Frontal cortex (tissue), 3 donors: ENCODE measurements at regions not wholly inside any gene's neighbourhood (a gene's known extent, or its start where the extent isn't known, plus 50 kb on each side); places are given as distances from the start of the nearest gene placed in this dataset.

Experiments used
- DNase-seq, 2 donors: peaks; one replicate each; pipeline ENCODE4 v3.0.0; 2012; ENCODE audit warnings: low spot score in 2 of 2
- FAIRE-seq: peaks from 2 replicates; lab custom pipeline; 2012; peaks lifted over from hg19 to GRCh38; lab: Jason Lieb, UNC
- donor health status: control.
- donor health status: control.
- donor health status: control.

DNA sequence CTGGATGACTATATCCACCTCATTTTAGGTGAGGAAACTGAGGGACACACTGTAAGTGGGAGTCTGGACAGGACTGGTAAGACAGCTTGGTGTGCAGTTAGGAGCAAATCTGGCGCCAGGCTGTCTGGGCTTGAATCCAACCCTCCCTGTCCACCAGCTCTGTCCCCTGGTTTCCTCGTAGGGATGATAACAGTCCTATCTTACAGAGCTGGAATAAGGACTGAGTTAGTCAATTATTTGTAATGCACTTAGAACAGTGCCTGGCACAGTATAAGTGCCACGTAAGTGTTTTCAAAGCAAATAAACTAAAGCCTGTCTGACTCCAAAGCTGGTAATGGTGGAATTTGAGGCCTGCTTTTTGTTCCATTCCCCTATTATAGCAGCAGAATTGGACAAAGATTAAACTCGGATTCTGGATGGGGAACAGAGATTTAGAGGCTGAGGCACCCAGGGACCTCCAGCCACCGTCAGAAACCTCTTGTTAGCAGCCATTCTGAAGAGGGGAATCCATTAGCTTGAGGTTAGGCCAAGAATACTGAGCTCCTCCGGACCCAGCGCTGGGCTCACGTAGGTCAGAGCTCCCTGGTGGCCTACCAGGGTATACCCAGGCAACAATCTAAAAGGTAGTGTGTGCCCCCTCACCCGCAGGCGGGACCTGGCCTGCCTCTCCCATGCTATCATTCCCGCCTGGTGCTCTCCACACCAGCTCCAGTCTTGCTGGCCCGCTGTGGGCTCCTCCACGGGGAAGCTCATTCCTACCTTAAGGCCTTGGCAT, 102.1 kb downstream of the UCHL1 start:
- DNase-seq (no peak), FAIRE-seq (no peak)

DNA sequence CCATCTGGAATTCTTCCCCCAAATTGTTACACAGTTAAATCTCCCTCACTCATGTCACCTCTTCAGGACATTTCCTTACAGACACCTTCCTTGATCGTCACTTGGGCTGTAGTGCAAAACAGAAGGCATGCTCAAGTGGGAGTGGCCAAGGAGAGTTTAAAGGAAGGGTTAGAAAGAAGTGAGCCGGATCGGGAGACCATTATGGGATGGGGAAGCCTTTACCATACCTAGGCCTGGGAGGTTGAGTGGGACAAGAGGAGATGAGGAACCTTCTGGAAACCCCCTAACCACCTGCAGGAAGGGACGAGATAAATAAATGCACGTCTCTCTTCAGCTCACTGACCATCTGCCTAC, 102.7 kb downstream of the UCHL1 start:
- no peak for DNase-seq
- no peak for FAIRE-seq

DNA sequence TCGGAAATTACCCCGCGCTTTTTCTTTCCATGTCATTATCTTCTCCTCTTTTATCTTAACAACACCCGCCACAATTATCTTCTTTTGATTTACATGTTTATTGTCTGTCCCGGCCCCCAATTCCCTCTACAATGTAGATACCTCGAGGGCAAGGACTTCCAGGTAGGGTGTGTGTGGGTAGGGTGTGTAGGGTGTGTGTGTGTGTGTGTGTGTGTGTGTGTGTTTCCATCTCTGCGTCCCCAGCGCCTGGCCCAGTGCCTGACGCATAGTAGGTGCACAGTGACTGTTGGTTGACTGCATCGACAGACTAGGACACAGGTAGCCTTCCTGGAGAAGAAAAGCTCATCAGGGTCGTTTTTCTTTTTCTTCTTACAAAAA, 103.1 kb downstream of the UCHL1 start:
- FAIRE-seq = no peak
- DNase-seq = no peak

DNA sequence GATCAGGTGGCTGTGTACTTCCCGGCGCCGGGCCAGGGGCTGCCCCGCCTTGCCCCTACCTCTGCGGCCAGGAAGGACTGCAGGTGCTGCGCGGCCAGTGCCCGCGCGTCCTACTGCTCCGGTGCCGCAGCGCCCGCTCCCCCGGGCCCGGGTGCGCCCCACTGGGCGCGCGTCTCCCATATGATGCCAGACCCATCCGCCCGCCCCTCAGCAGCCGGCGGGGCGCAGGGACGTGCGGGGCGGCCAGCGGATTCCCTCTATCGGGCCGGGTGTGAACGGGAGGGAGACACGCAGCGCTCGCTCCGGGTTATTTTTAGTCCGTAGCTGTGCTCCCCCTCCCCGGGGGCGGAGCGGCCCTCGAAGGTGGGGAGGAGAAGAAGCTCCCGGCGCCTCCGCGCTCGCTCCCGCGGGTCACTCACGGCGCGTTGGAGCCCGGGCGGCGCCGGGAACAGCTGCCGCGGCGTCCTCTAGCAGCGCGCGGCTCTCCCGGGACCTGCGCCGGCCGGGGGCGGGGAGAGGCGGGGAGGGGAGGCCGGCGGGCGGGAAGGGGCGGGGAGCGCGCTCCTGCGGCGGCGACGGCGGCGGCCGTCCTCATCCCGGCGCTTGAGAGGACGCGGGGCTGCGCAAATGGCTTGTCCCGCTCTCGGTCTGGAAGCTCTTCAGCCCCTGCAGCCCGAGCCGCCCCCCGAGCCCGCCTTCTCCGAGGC, 103.6 kb downstream of the UCHL1 start:
- no peak for FAIRE-seq
- peak; percentile 78 to 85 for DNase-seq

DNA sequence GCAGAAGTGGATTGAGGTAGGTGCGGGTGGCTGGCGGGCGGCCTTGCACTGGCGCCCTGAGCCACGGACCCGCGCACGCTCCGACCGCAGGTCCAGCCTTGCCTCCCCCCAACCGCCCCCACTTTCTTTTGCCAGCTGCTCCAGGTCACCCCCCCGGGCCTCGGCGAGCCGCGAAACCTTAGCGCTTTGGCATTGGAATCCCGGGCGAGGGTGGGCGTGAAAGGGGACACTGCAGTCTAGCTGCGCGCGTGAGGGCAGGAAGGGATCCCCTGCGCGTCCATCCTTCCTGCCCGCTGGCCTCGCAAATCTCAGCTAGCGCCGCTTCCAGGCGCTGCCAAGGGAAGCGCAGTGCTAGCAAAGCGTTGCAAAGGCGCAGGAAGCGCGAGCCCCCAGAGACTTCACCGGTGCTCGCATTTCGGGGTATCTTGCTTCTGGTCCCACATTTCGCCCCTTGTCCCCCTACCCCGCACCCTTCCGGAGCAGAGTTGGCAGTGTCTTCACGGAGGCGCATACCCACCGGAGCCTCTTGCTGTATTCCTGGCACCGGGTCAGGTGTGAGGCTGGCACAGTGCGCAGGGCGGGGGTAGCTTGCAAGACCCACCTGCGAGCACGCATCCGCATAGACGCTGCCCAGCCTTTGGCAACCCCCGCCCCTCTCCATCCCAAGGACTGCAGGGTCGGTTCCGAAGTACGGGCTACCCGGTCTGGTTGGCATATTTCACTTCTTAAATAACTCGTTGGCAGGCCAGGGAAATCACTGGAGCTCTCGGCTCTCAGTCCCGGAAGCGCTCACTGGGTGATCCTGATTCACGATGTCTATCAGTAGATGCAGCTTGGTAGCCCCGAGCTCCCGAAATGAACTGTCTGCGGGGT, 104.4 kb downstream of the UCHL1 start:
- DNase-seq (peak in 1 of 2 donors; percentile 46), FAIRE-seq (no peak)

DNA sequence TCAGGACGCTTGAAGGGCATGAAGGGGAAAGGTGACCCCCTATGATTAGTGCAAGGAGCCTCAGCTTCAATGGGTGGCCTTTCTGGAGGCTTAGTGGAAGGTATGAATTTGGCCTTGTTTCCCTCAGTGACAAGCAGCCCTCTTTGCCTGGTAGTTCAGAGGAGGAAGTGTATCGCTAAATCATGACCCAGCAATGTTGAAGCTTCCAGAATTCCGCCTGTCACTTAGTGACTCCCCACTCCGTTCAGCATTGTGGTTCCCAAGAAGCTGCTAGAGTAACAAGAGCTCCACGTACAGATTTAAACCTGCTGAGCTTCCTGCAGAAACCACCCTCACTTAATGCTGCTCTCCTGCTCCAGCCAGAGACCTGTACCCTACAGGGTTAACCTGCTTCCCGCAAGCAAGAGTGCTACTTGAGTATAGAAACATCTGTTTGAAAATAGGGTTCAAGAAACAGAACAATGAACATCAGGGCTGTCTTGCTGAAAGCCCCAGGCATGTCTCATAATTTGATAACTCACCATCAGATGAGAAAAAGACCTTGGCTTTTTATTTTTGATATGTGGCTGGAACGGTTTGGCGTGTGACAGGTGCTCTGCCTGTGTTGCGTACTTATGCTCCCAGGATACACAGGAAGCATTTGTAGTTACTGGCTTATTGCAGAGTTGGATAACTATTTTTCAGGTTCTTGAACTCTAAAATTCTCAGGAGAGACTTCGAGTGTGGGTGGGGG, 105.2 kb downstream of the UCHL1 start:
- peak in 1 of 2 donors; percentile 34 for DNase-seq
- FAIRE-seq = no peak

DNA sequence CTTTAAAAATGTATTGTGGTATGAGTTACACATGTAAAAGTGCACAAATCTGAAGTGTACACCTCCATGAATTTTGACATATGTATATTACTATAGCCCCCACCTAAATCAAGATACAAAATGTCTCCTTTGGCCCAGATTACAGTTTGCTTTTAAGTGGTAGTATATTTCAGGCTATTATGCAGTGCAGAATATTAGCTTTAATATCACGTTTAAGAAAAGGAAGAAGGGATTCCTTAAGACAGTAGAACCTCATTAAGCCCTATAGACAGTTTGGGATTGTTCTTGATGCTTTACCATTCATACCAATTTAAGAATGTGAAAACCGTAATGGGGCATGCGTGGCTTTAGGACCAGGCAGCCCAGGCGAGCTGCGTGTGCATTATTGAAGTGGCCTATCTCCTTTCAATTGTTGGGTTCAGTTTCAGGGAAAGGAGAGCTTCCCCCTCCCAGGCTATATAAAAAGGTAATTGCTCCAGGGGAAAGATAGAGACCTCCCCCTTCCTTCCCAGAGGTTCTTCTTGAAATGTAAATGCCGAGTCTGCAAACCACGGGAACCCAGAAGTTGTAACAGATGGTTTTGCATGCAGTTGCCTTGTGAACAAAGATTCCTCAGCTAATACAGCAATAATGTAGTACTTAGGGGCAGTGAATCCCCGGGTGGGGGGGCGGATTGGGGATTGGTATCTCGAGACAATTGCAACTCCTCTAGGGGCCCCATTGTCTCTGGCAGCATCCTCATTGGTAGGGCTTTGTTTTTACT, 106.1 kb downstream of the UCHL1 start:
- no peak for FAIRE-seq
- peak in 1 of 2 donors; percentile 38 for DNase-seq

DNA sequence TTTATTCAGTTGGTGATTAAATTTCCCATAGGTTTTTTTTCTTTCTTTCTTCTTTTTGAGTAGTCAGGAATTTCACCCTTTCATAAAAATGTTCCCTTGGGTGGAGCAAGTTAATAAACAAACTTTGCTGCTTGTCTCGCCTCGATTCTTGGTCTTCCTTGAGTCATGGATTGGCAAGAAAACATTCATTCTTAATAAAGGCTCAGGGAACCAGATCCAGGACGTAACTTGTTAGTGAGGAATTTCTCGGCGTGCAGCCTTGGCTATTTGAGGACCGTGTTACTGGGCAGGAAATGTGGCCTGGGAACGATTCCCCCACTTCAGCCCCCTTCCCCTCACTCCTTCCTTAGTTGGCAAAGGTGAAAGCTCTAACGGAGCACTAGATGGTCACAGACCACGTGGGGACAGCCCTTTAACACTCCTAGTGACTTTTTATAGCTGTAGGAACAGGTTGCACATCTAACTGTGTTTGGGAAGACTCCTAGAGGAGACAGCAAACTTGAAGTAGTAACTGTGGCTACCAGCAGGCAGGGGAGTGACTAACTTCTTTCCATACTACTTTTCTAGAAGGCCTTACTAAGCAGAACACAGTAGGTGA, 106.8 kb downstream of the UCHL1 start:
- DNase-seq (peak in 1 of 2 donors; percentile 35), FAIRE-seq (no peak)

DNA sequence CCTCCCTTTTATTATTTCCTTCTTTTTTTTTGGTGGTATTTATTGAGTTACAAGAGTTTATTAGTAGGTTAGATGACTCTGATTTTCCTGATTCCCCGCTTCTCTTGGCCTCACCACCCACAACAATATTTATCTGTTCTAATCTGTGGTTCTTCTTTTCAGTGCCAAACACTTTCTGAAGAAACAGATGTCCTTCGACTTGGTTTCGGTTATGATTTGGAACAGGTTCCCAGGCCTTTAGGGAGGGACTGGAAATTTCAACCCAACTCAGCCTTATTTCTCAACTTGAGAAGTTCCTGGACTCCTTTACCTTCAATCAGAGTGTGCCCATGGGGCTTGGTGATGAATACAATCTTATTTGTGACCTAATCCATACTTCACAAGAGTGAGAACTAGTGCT, 108.1 kb downstream of the UCHL1 start:
- no peak for FAIRE-seq
- DNase-seq = no peak

DNA sequence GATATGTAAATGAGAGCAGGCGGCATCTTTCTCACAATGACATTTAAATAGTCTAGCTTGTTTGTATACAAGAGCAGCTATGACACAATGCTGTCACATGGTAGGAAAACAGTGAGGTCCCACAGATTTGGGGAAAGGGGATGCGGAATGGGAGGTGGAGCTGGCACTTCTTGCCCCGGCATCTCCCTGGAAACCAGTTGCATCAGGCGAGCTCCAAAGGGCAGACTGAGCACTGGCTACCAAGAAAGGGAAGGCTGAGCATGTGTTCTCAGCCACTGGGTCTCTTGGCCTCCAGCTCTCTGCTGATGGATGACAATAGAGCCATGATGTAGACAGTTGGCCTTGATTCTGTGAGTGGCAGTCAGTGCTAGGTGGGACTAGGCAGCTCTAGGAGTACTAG, 109.0 kb downstream of the UCHL1 start:
- DNase-seq = peak; percentile 43 to 49
- peak; percentile 92 for FAIRE-seq

DNA sequence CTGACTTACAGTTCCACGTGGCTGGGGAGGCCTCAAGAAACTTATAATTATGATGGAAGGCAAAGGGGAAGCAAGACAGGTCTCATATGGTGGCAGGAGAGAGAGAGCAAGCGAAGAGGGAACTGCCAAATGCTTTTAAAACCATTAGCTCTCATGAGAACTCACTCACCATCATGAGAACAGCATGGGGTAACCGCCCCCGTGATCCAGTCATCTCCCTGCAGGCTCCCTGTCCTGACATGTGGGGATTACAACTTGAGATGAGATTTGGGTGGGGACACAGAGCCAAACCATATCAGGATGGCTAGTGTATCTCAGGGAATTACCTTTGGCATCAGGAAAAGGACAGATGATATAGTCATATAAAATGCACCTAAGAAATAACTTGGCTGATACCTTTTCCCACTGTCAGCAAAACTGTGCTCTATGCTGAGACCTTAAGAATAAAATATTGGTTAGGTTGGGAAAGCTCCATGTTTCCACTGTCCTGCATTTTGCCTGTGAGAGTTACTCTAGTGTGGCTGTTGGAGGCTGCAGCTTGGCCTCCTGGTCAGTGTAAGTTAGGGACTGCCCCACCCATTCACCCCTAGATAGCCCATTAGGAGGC, 110.3 kb downstream of the UCHL1 start:
- DNase-seq (no peak), FAIRE-seq (no peak)

DNA sequence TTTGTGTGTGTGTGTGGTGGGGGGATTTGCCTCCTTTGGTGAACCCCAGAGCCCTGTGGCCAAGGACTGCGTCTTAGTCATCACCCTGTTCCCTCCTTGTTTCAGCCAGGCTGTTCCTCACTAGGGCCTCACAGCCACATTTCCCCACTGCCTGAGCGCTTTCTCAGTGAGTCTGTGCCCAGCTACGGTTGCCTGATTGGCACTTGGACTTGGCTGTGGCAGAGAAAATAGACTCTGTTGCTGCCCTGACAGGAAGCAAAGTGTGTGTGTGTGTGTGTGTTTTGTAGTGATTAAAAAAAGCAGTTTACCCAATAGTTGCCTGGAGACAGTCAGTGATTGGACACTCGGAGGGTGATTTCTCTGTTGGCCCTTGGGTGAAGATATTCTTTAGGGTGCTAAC, 113.0 kb downstream of the UCHL1 start:
- DNase-seq (no peak), FAIRE-seq (no peak)

DNA sequence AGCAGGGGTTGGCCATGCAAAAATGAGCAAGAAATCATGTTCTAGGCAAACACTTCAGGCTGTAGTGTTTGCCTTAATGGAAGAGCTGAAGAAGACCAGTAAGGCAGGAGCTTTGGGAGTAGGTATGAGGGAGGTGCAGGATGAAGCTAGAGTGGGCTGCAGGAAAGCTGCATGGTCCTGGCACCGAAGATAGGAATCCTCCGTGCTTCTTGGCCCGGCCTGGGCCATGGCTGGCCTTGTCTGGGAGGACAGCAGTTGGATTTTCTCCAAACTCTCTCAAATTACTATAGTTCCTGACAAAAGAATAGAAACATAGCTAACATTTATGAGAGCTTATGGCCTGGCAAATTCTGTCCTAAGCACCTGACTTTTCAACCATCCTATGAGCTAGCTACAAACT, 116.5 kb downstream of the UCHL1 start:
- no peak for FAIRE-seq

DNA sequence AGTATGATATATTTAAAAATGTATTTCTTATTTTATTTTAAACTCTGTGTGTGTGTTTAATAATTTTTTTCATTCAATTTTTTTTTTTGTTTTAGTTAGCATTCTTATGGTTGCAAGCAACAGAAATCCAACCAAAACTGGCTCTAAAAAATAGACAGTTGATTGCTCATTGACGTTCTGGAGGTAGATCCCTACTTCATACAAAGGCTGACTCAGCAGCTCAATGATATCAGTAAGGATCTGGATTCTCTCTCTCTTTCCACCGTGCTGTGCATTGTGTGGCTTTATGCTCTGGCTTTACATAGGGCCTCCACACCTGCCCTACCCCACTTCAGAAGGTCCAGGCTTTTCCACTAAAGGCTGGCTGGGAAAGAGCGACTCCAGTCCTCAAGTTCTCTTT, 117.8 kb downstream of the UCHL1 start:
- DNase-seq (no peak), FAIRE-seq (no peak)

More for the DNA sequence above, 116.5 kb downstream of the UCHL1 start:
- no peak for DNase-seq

DNA sequence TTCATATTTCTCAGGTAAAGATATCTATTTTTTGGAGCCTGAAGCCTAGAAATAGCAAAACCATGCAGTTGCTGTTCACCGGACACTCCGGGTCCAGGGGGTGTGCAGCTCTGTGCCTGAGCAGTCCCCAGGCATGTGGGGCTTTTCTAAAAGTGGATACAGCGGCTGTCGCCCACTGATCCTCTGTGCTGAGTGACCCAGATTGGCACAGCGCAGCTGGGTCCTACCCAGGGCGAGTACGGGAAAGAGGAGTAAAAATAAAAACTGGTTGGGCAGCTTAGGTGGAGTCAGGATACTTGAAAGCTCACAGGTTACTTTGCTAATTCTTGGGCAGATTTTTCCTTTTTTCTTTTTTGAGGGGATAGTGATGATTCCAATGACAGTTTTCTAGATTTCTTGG, 118.8 kb downstream of the UCHL1 start:
- FAIRE-seq (no peak), DNase-seq (no peak)

DNA sequence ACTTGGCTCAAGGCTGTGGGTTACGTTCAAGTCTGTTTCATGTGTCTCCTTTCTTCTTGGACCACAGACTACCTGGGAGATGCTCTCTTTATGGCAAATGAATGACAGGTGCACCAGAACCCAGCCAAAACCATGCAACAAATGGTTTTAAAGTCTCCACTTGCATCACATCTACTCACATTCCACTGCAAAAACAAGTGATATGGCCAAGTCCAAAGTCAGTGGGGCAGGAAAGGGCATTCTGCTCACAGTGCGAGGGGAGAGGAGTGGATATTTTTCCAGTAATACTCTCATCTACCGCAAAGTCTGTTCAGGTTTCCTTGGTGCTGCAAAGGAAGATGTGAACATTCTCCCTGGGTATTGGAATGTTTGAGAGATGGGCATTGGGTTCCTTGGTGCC, 120.5 kb downstream of the UCHL1 start:
- FAIRE-seq (no peak), DNase-seq (no peak)

DNA sequence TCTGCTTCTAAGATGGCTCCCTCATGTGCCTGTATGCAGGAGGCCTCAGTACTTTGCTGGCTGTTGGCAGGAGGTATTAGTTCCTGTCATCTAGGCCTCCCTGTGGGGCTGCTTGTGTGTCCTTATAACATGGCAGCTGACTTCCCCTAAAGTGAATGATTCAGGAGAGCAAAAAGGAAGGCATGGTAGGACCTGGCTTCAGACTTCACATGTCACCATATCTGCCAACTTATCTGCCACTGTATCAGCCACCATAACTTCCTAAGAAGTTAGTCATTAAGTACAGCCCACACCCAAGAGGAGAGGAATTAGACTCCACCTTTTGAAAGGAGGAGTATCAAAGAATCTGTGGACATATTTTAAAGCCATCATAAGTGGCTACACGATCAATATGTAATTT, 122.5 kb downstream of the UCHL1 start:
- no peak for DNase-seq
- FAIRE-seq = no peak

DNA sequence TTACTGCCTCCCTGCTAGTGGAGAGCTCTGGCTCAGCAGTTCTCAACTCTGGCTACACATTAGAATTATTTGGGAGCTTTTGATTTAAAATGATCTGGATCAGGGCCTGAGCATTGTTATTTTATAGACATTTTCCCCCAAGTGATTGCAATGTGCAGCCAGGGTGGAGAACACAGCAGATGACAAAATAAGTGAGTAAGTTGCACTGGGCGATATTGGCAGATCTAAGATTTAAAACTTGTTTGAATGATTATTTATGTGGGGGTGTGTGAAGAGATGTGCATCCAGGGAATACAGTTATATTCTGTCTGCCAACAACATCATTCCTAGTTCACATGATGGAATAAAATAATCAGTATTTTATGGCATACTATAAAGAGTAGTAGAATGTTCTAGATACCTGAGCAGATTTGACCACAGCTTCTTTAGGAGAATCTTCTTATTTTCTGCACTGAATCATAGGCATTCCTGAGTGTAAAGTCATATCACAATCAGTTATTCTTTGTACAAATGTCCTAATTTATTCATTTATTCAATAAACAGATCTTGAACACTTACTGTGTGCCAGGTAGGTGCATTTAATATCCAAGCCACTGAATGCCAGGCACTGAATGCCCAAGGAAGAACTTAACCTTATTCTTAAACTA, 123.9 kb downstream of the UCHL1 start:
- no peak for FAIRE-seq
- no peak for DNase-seq
